ENCODE measurements at regions not wholly inside any gene's neighbourhood (a gene's known extent, or its start where the extent isn't known, plus 50 kb on each side); places are given as distances from the start of the nearest gene placed in this dataset.

- Histone ChIP-seq H3K9me3 (ENCODE audit: insufficient read depth, low read depth, low read length) (no peaks in the 10 kb centered on the region), H3K27me3 (ENCODE audit: insufficient read depth, low read length) (no peaks in the 10 kb centered on the region)
Observed at GRCh38 chr2:126810001-126810400, 88.7 kb upstream of the TEX51 start.

GRCh38 chr2:126811101-126811500 is 87.6 kb upstream of the TEX51 start:
- Histone ChIP-seq H3K4me3 (ENCODE audit: low read length) (no peak overlapping the region), H3K9me3 (ENCODE audit: insufficient read depth, low read depth, low read length) (no peaks in the 10 kb centered on the region), H3K27me3 (ENCODE audit: insufficient read depth, low read length) (no peaks in the 10 kb centered on the region), H3K9ac (ENCODE audit: low read depth, low read length) (no peak overlapping the region), H3K36me3 (ENCODE audit: insufficient read depth, low read depth, low read length) (no peaks in the 10 kb centered on the region), H3K4me1 (ENCODE audit: insufficient read depth, low read length) (peaks cover 5% of the 10 kb centered on the region; the same call in 1 of the 2 replicates), H3K27ac (ENCODE audit: low read length) (no peak overlapping the region)

More at GRCh38 chr2:126810001-126810400, 88.7 kb upstream of the TEX51 start:
- Histone ChIP-seq H3K9ac (ENCODE audit: low read depth, low read length) (no peak overlapping the region), H3K4me3 (ENCODE audit: low read length) (no peak overlapping the region), H3K27ac (ENCODE audit: low read length) (no peak overlapping the region), H3K36me3 (ENCODE audit: insufficient read depth, low read depth, low read length) (no peaks in the 10 kb centered on the region), H3K4me1 (ENCODE audit: insufficient read depth, low read length) (peaks cover 5% of the 10 kb centered on the region; the same call in 1 of the 2 replicates)

GRCh38 chr2:126817172-126817571 is 81.5 kb upstream of the TEX51 start:
- Histone ChIP-seq H3K36me3 (ENCODE audit: insufficient read depth, low read depth, low read length) (no peaks in the 10 kb centered on the region), H3K4me3 (ENCODE audit: low read length) (no peak overlapping the region), H3K9me3 (ENCODE audit: insufficient read depth, low read depth, low read length) (no peaks in the 10 kb centered on the region), H3K27ac (ENCODE audit: low read length) (no peak overlapping the region), H3K9ac (ENCODE audit: low read depth, low read length) (no peak overlapping the region), H3K4me1 (ENCODE audit: insufficient read depth, low read length) (no peaks in the 10 kb centered on the region), H3K27me3 (ENCODE audit: insufficient read depth, low read length) (no peaks in the 10 kb centered on the region)

GRCh38 chr2:126822115-126822514 is 76.6 kb upstream of the TEX51 start:
- Histone ChIP-seq H3K9ac (ENCODE audit: low read depth, low read length) (no peak overlapping the region), H3K27me3 (ENCODE audit: insufficient read depth, low read length) (no peaks in the 10 kb centered on the region), H3K4me3 (ENCODE audit: low read length) (no peak overlapping the region), H3K36me3 (ENCODE audit: insufficient read depth, low read depth, low read length) (no peaks in the 10 kb centered on the region), H3K9me3 (ENCODE audit: insufficient read depth, low read depth, low read length) (no peaks in the 10 kb centered on the region), H3K27ac (ENCODE audit: low read length) (no peak overlapping the region), H3K4me1 (ENCODE audit: insufficient read depth, low read length) (peaks cover 4% of the 10 kb centered on the region; the same call in 1 of the 2 replicates)

- H3K27me3 ChIP-seq (ENCODE audit: insufficient read depth, low read length), result no peaks in the 10 kb centered on the region
Observed at GRCh38 chr2:126822921-126823320, 75.8 kb upstream of the TEX51 start.

GRCh38 chr2:126823951-126824350 is 74.7 kb upstream of the TEX51 start:
- Histone ChIP-seq H3K9me3 (ENCODE audit: insufficient read depth, low read depth, low read length) (no peaks in the 10 kb centered on the region), H3K27ac (ENCODE audit: low read length) (no peak overlapping the region), H3K36me3 (ENCODE audit: insufficient read depth, low read depth, low read length) (no peaks in the 10 kb centered on the region), H3K4me1 (ENCODE audit: insufficient read depth, low read length) (peaks cover 9% of the 10 kb centered on the region; the same call in 1 of the 2 replicates), H3K27me3 (ENCODE audit: insufficient read depth, low read length) (no peaks in the 10 kb centered on the region), H3K4me3 (ENCODE audit: low read length) (no peak overlapping the region), H3K9ac (ENCODE audit: low read depth, low read length) (no peak overlapping the region)

More at GRCh38 chr2:126822921-126823320, 75.8 kb upstream of the TEX51 start:
- no peak overlapping the region for H3K27ac ChIP-seq (ENCODE audit: low read length)
- no peaks in the 10 kb centered on the region for H3K9me3 ChIP-seq (ENCODE audit: insufficient read depth, low read depth, low read length)
- H3K9ac ChIP-seq (ENCODE audit: low read depth, low read length), result no peak overlapping the region
- no peaks in the 10 kb centered on the region for H3K36me3 ChIP-seq (ENCODE audit: insufficient read depth, low read depth, low read length)
- peaks cover 9% of the 10 kb centered on the region; the same call in 1 of the 2 replicates for H3K4me1 ChIP-seq (ENCODE audit: insufficient read depth, low read length)
- H3K4me3 ChIP-seq (ENCODE audit: low read length), result no peak overlapping the region

GRCh38 chr2:126824663-126825062 is 74.0 kb upstream of the TEX51 start:
- Histone ChIP-seq H3K36me3 (ENCODE audit: insufficient read depth, low read depth, low read length) (no peaks in the 10 kb centered on the region), H3K9me3 (ENCODE audit: insufficient read depth, low read depth, low read length) (no peaks in the 10 kb centered on the region), H3K4me3 (ENCODE audit: low read length) (no peak overlapping the region), H3K4me1 (ENCODE audit: insufficient read depth, low read length) (peaks cover 9% of the 10 kb centered on the region; the same call in 1 of the 2 replicates), H3K27me3 (ENCODE audit: insufficient read depth, low read length) (no peaks in the 10 kb centered on the region), H3K9ac (ENCODE audit: low read depth, low read length) (no peak overlapping the region), H3K27ac (ENCODE audit: low read length) (no peak overlapping the region)

GRCh38 chr2:126825316-126825715 is 73.4 kb upstream of the TEX51 start:
- H3K27me3 ChIP-seq (ENCODE audit: insufficient read depth, low read length), result no peaks in the 10 kb centered on the region
- no peak overlapping the region for H3K9ac ChIP-seq (ENCODE audit: low read depth, low read length)
- no peaks in the 10 kb centered on the region for H3K36me3 ChIP-seq (ENCODE audit: insufficient read depth, low read depth, low read length)
- no peak overlapping the region for H3K4me3 ChIP-seq (ENCODE audit: low read length)
- no peak overlapping the region for H3K27ac ChIP-seq (ENCODE audit: low read length)
- H3K4me1 ChIP-seq (ENCODE audit: insufficient read depth, low read length), result peaks cover 9% of the 10 kb centered on the region; the same call in 1 of the 2 replicates
- no peaks in the 10 kb centered on the region for H3K9me3 ChIP-seq (ENCODE audit: insufficient read depth, low read depth, low read length)

- H3K4me3 ChIP-seq (ENCODE audit: low read length), result no peak overlapping the region
- H3K9ac ChIP-seq (ENCODE audit: low read depth, low read length), result no peak overlapping the region
Observed at GRCh38 chr2:126826491-126826890, 72.2 kb upstream of the TEX51 start.

GRCh38 chr2:126827371-126827770 is 71.3 kb upstream of the TEX51 start:
- Histone ChIP-seq H3K4me1 (ENCODE audit: insufficient read depth, low read length) (peaks cover 9% of the 10 kb centered on the region; the same call in 1 of the 2 replicates), H3K27me3 (ENCODE audit: insufficient read depth, low read length) (no peaks in the 10 kb centered on the region), H3K9ac (ENCODE audit: low read depth, low read length) (no peak overlapping the region), H3K9me3 (ENCODE audit: insufficient read depth, low read depth, low read length) (no peaks in the 10 kb centered on the region), H3K27ac (ENCODE audit: low read length) (no peak overlapping the region), H3K4me3 (ENCODE audit: low read length) (no peak overlapping the region), H3K36me3 (ENCODE audit: insufficient read depth, low read depth, low read length) (no peaks in the 10 kb centered on the region)

More at GRCh38 chr2:126826491-126826890, 72.2 kb upstream of the TEX51 start:
- Histone ChIP-seq H3K36me3 (ENCODE audit: insufficient read depth, low read depth, low read length) (no peaks in the 10 kb centered on the region), H3K27ac (ENCODE audit: low read length) (no peak overlapping the region), H3K27me3 (ENCODE audit: insufficient read depth, low read length) (no peaks in the 10 kb centered on the region), H3K9me3 (ENCODE audit: insufficient read depth, low read depth, low read length) (no peaks in the 10 kb centered on the region), H3K4me1 (ENCODE audit: insufficient read depth, low read length) (peaks cover 9% of the 10 kb centered on the region; the same call in 1 of the 2 replicates)

- Histone ChIP-seq H3K4me1 (ENCODE audit: insufficient read depth, low read length) (peaks cover 9% of the 10 kb centered on the region; the same call in 1 of the 2 replicates), H3K36me3 (ENCODE audit: insufficient read depth, low read depth, low read length) (no peaks in the 10 kb centered on the region), H3K27ac (ENCODE audit: low read length) (no peak overlapping the region), H3K9me3 (ENCODE audit: insufficient read depth, low read depth, low read length) (no peaks in the 10 kb centered on the region), H3K9ac (ENCODE audit: low read depth, low read length) (no peak overlapping the region), H3K4me3 (ENCODE audit: low read length) (no peak overlapping the region), H3K27me3 (ENCODE audit: insufficient read depth, low read length) (no peaks in the 10 kb centered on the region)
Observed at GRCh38 chr2:126828051-126828450, 70.6 kb upstream of the TEX51 start.

GRCh38 chr2:126828491-126828890 is 70.2 kb upstream of the TEX51 start:
- no peak overlapping the region for H3K27ac ChIP-seq (ENCODE audit: low read length)
- no peaks in the 10 kb centered on the region for H3K36me3 ChIP-seq (ENCODE audit: insufficient read depth, low read depth, low read length)
- no peaks in the 10 kb centered on the region for H3K9me3 ChIP-seq (ENCODE audit: insufficient read depth, low read depth, low read length)
- no peaks in the 10 kb centered on the region for H3K27me3 ChIP-seq (ENCODE audit: insufficient read depth, low read length)
- no peak overlapping the region for H3K9ac ChIP-seq (ENCODE audit: low read depth, low read length)
- H3K4me1 ChIP-seq (ENCODE audit: insufficient read depth, low read length), result peaks cover 9% of the 10 kb centered on the region; the same call in 1 of the 2 replicates
- no peak overlapping the region for H3K4me3 ChIP-seq (ENCODE audit: low read length)
